Stimulated activated CD4-positive, alpha-beta T cell treated with anti-CD3 and anti-CD28 coated beads, TNF-alpha, amount 100 ng/mL, for 48 hours (primary cell): ENCODE measurements at regions not wholly inside any gene's neighbourhood (a gene's known extent, or its start where the extent isn't known, plus 50 kb on each side); places are given as distances from the start of the nearest gene placed in this dataset.

Source experiments
- DNase-seq, 3 donors: peaks; one replicate each; pipeline ENCODE4 v3.0.0-alpha.2; 2020; ENCODE audit warnings: low read depth in 3 of 3

GRCh38 chr13:83601539-83601938, 280.7 kb downstream of the SLITRK1 start:
- DNase-seq = no peak

GRCh38 chr13:83592095-83592494, 290.2 kb downstream of the SLITRK1 start:
- no peak for DNase-seq

- DNase-seq = no peak
Observed at GRCh38 chr13:83589814-83590213, 292.5 kb downstream of the SLITRK1 start.

- no peak for DNase-seq
Observed at GRCh38 chr13:83577183-83577582, 305.1 kb downstream of the SLITRK1 start.

GRCh38 chr13:83568019-83568418, 314.3 kb downstream of the SLITRK1 start:
- no peak for DNase-seq

GRCh38 chr13:83563499-83563898, 318.8 kb downstream of the SLITRK1 start:
- no peak for DNase-seq

- DNase-seq = no peak
Observed at GRCh38 chr13:83557845-83558244, 324.4 kb downstream of the SLITRK1 start.

- no peak for DNase-seq
Observed at GRCh38 chr13:83549671-83550070, 332.6 kb downstream of the SLITRK1 start.

GRCh38 chr13:83547043-83547442, 335.2 kb downstream of the SLITRK1 start:
- no peak for DNase-seq

- no peak for DNase-seq
Observed at GRCh38 chr13:83546476-83546875, 335.8 kb downstream of the SLITRK1 start.

GRCh38 chr13:83538636-83539035, 343.6 kb downstream of the SLITRK1 start:
- DNase-seq = no peak

GRCh38 chr13:83536941-83537340, 345.3 kb downstream of the SLITRK1 start:
- DNase-seq = no peak

- DNase-seq = no peak
Observed at GRCh38 chr13:83536153-83536552, 346.1 kb downstream of the SLITRK1 start.

- DNase-seq = no peak
Observed at GRCh38 chr13:83532809-83533208, 349.5 kb downstream of the SLITRK1 start.

- no peak for DNase-seq
Observed at GRCh38 chr13:83531022-83531421, 351.3 kb downstream of the SLITRK1 start.

GRCh38 chr13:83516781-83517180, 365.5 kb downstream of the SLITRK1 start:
- DNase-seq = no peak

- DNase-seq = no peak
Observed at GRCh38 chr13:83515268-83516015, 366.8 kb downstream of the SLITRK1 start.

GRCh38 chr13:83508771-83509301, 373.4 kb downstream of the SLITRK1 start:
- DNase-seq = no peak

- DNase-seq = no peak
Observed at GRCh38 chr13:83503424-83503823, 378.9 kb downstream of the SLITRK1 start.

- DNase-seq = no peak
Observed at GRCh38 chr13:83499286-83499685, 383.0 kb downstream of the SLITRK1 start.

- no peak for DNase-seq
Observed at GRCh38 chr13:83498481-83499190, 383.6 kb downstream of the SLITRK1 start.

- no peak for DNase-seq
Observed at GRCh38 chr13:83498045-83498444, 384.2 kb downstream of the SLITRK1 start.

- DNase-seq = no peak
Observed at GRCh38 chr13:83496501-83496900, 385.8 kb downstream of the SLITRK1 start.
